Left lung (tissue), 4 donors: ENCODE measurements at regions not wholly inside any gene's neighbourhood (a gene's known extent, or its start where the extent isn't known, plus 50 kb on each side); places are given as distances from the start of the nearest gene placed in this dataset.

Experiments used
- ATAC-seq: fragments of 200-7000 bp; cut with Tn5 transposase; one replicate; pipeline ENCODE4 v1.9.1; 2020; ENCODE audit warnings: moderate library complexity
- DNase-seq, 4 donors: peaks; one replicate each; pipeline ENCODE4 v3.0.0-alpha.2; 2013 to 2020
- H3K27ac ChIP-seq, 2 donors: fragments of 200-600 bp; sonication (generic) in 1 of 2; one replicate each; pipeline versions ENCODE4 v1.5.0 to v1.8.0; 2020 to 2021
- H3K27me3 ChIP-seq, 2 donors: fragments of 200-600 bp; sonication (generic) in 1 of 2; one replicate each; pipeline versions ENCODE4 v1.5.0 to v1.8.0; 2020 to 2021
- H3K36me3 ChIP-seq, 2 donors: fragments of 200-600 bp; sonication (generic) in 1 of 2; one replicate each; pipeline versions ENCODE4 v1.5.0 to v1.8.0; 2020 to 2021
- H3K4me1 ChIP-seq, 2 donors: fragments of 200-600 bp; one replicate each; pipeline ENCODE4 v1.8.0; 2021
- H3K4me3 ChIP-seq, 2 donors: fragments of 200-600 bp; sonication (generic) in 1 of 2; one replicate each; pipeline versions ENCODE4 v1.5.0 to v1.8.0; 2020 to 2021; ENCODE audit warnings: mild to moderate bottlenecking in 1 of 2
- H3K9me3 ChIP-seq, 2 donors: fragments of 200-600 bp; sonication (generic) in 1 of 2; one replicate each; pipeline versions ENCODE4 v1.5.0 to v1.8.0; 2020 to 2021
- CTCF ChIP-seq, 2 donors: fragments of 200-600 bp; sonication (generic) in 1 of 2; IDR thresholded peaks; one replicate each; pipeline versions ENCODE4 v1.5.0 to v1.8.0; 2021; ENCODE audit warnings: antibody characterized with exemption in 2 of 2
- intact Hi-C, 2 donors: fragments of 100-400 bp; cut with DNase I; formaldehyde crosslinking; loops; one replicate each; pipeline versions ENCODE4 v1.11.2 to v1.14.2; 2022
- donor health status: DM: no; HTN: yes; CAD: no.
- donor health status: DM: no; HTN: no; CAD: no.

- no peak overlapping the region for H3K4me3 ChIP-seq
- no peak for ATAC-seq
- H3K36me3 ChIP-seq, result no peaks in the 10 kb centered on the region
- no peaks in the 10 kb centered on the region for H3K27me3 ChIP-seq
- peaks cover 0 to 5% of the 10 kb centered on the region in 2 donors for H3K4me1 ChIP-seq
- no peak for TF ChIP-seq CTCF (IDR thresholded peaks at IDR 0.05)
- H3K27ac ChIP-seq, result no peak overlapping the region
- intact Hi-C loops, result no loop called here
- H3K9me3 ChIP-seq, result no peaks in the 10 kb centered on the region
- no peak for DNase-seq
Measured at GRCh38 chr11:122333467-122333866, 217.5 kb upstream of the BLID start.

- Histone ChIP-seq H3K9me3 (no peaks in the 10 kb centered on the region), H3K27ac (no peak overlapping the region), H3K36me3 (no peaks in the 10 kb centered on the region), H3K4me1 (no peaks in the 10 kb centered on the region), H3K27me3 (no peaks in the 10 kb centered on the region), H3K4me3 (no peak overlapping the region)
- intact Hi-C loops, result no loop called here
- ATAC-seq (no peak), DNase-seq (no peak)
- no peak for TF ChIP-seq CTCF (IDR thresholded peaks at IDR 0.05)
Measured at GRCh38 chr11:122331079-122331478, 215.1 kb upstream of the BLID start.

- intact Hi-C loops, result no loop called here
- Histone ChIP-seq H3K27ac (no peak overlapping the region), H3K9me3 (no peaks in the 10 kb centered on the region), H3K27me3 (no peaks in the 10 kb centered on the region), H3K4me3 (no peak overlapping the region), H3K4me1 (no peaks in the 10 kb centered on the region), H3K36me3 (no peaks in the 10 kb centered on the region)
- no peak for TF ChIP-seq CTCF (IDR thresholded peaks at IDR 0.05)
- no peak for ATAC-seq
- no peak for DNase-seq
Measured at GRCh38 chr11:122330279-122330965, 214.4 kb upstream of the BLID start.

- intact Hi-C loops, result no loop called here
- Histone ChIP-seq H3K27me3 (no peaks in the 10 kb centered on the region), H3K4me1 (no peaks in the 10 kb centered on the region), H3K9me3 (no peaks in the 10 kb centered on the region), H3K4me3 (no peak overlapping the region), H3K27ac (no peak overlapping the region), H3K36me3 (no peaks in the 10 kb centered on the region)
- no peak for TF ChIP-seq CTCF (IDR thresholded peaks at IDR 0.05)
- ATAC-seq (no peak), DNase-seq (no peak)
Measured at GRCh38 chr11:122327528-122327927, 211.5 kb upstream of the BLID start.

- Histone ChIP-seq H3K36me3 (no peaks in the 10 kb centered on the region), H3K27ac (no peak overlapping the region), H3K4me1 (peaks cover 0 to 10% of the 10 kb centered on the region in 2 donors), H3K4me3 (no peak overlapping the region), H3K27me3 (no peaks in the 10 kb centered on the region), H3K9me3 (no peaks in the 10 kb centered on the region)
- DNase-seq (no peak), ATAC-seq (no peak)
- intact Hi-C loops, result no loop called here
- no peak for TF ChIP-seq CTCF (IDR thresholded peaks at IDR 0.05)
Measured at GRCh38 chr11:122323754-122324421, 207.9 kb upstream of the BLID start.
